CD14-positive monocyte (primary cell): ENCODE measurements at regions not wholly inside any gene's neighbourhood (a gene's known extent, or its start where the extent isn't known, plus 50 kb on each side); places are given as distances from the start of the nearest gene placed in this dataset.

Experiments
- DNase-seq, 3 donors: peaks; one replicate each; pipeline ENCODE4 v3.0.0-alpha.2; 2011 to 2022
- H2AFZ ChIP-seq: 2 replicates; pipeline ENCODE4 v1.6.0; 2012; ENCODE audit warnings: mild to moderate bottlenecking, low read depth, low read length, inconsistent platforms; ENCODE audit not compliant: insufficient read depth, poor library complexity, severe bottlenecking
- H3K27ac ChIP-seq, 2 donors: 1 replicate in 1 of 2; 2 replicates in 1 of 2; pipeline ENCODE4 v1.5.1; 2012 to 2013; ENCODE audit warnings: low read length in 2 of 2, control low read depth in 1 of 2, inconsistent platforms in 1 of 2, low read depth in 1 of 2, mild to moderate bottlenecking in 1 of 2
- H3K27me3 ChIP-seq, 2 donors: one replicate each; pipeline versions ENCODE4 v1.6.0 to v1.6.1; 2011 to 2013; ENCODE audit warnings: low read length in 2 of 2; ENCODE audit not compliant: control insufficient read depth in 2 of 2, insufficient read depth in 2 of 2
- H3K36me3 ChIP-seq, 2 donors: replicated peaks in 1 of 2; 1 replicate in 1 of 2; 2 replicates in 1 of 2; pipeline versions ENCODE4 v1.5.1 to v1.6.1; 2012 to 2013; ENCODE audit warnings: low read length in 2 of 2, control low read depth in 1 of 2, inconsistent platforms in 1 of 2, mild to moderate bottlenecking in 1 of 2; ENCODE audit not compliant: insufficient read depth in 2 of 2, control insufficient read depth in 1 of 2
- H3K4me1 ChIP-seq, 2 donors: 1 replicate in 1 of 2; 2 replicates in 1 of 2; pipeline versions ENCODE4 v1.5.1 to v1.6.1; 2012 to 2013; ENCODE audit warnings: low read length in 2 of 2, control low read depth in 1 of 2, inconsistent platforms in 1 of 2, mild to moderate bottlenecking in 1 of 2, moderate library complexity in 1 of 2; ENCODE audit not compliant: insufficient read depth in 2 of 2, control insufficient read depth in 1 of 2
- H3K4me2 ChIP-seq: replicated peaks from 2 replicates; pipeline ENCODE3; 2012; ENCODE audit warnings: low read length, moderate library complexity, mild to moderate bottlenecking; ENCODE audit not compliant: poor library complexity, severe bottlenecking; ENCODE audit errors: extremely low read depth
- H3K4me3 ChIP-seq, 3 experiments: fragments of 200-600 bp in 1 of 3; sonication (generic) in 1 of 3; replicated peaks in 1 of 3; 1 replicate in 2 of 3; 2 replicates in 1 of 3; pipeline ENCODE4 v1.5.1; 2011 to 2013; ENCODE audit warnings: low read length in 3 of 3, mild to moderate bottlenecking in 3 of 3, control low read depth in 2 of 3, low read depth in 2 of 3, inconsistent platforms in 1 of 3, moderate library complexity in 1 of 3
- H3K79me2 ChIP-seq: 2 replicates; pipeline ENCODE4 v1.6.0; 2012; ENCODE audit warnings: mild to moderate bottlenecking, control low read depth, inconsistent platforms, low read length, moderate library complexity; ENCODE audit not compliant: insufficient read depth
- H3K9ac ChIP-seq: 2 replicates; pipeline ENCODE4 v1.6.0; 2017; ENCODE audit warnings: low read length, mild to moderate bottlenecking; ENCODE audit not compliant: insufficient read depth, poor library complexity, severe bottlenecking
- H3K9me3 ChIP-seq, 2 donors: replicated peaks in 1 of 2; 1 replicate in 1 of 2; 2 replicates in 1 of 2; pipeline versions ENCODE4 v1.5.1 to v1.6.1; 2012 to 2013; ENCODE audit warnings: low read length in 2 of 2, control low read depth in 1 of 2; ENCODE audit not compliant: control insufficient read depth in 1 of 2, insufficient read depth in 1 of 2
- H4K20me1 ChIP-seq: 2 replicates; pipeline ENCODE4 v1.6.0; 2012; ENCODE audit warnings: mild to moderate bottlenecking, low read length, control low read depth, moderate library complexity; ENCODE audit not compliant: insufficient read depth
- H3K27ac Mint-ChIP-seq, 7 donors: one replicate each; pipeline ENCODE4 v1.8.0; 2020; ENCODE audit warnings: mild to moderate bottlenecking in 7 of 7, mixed read lengths in 7 of 7, moderate library complexity in 6 of 7, inconsistent platforms in 2 of 7
- H3K27me3 Mint-ChIP-seq, 3 donors: one replicate each; pipeline ENCODE4 v1.8.0; 2021 to 2022; ENCODE audit warnings: low read depth in 3 of 3, mild to moderate bottlenecking in 3 of 3, mixed read lengths in 3 of 3, moderate library complexity in 3 of 3, inconsistent platforms in 1 of 3
- H3K36me3 Mint-ChIP-seq, 2 donors: one replicate each; pipeline ENCODE4 v1.8.0; 2020; ENCODE audit warnings: mixed read lengths in 2 of 2, inconsistent platforms in 1 of 2, mild to moderate bottlenecking in 1 of 2
- H3K4me1 Mint-ChIP-seq: one replicate; pipeline ENCODE4 v1.8.0; 2020; ENCODE audit warnings: mild to moderate bottlenecking, mixed read lengths
- H3K4me3 Mint-ChIP-seq, 2 donors: one replicate each; pipeline ENCODE4 v1.8.0; 2020; ENCODE audit warnings: mild to moderate bottlenecking in 2 of 2, mixed read lengths in 2 of 2, moderate library complexity in 1 of 2
- H3K9me3 Mint-ChIP-seq, 7 donors: one replicate each; pipeline ENCODE4 v1.8.0; 2020 to 2022; ENCODE audit warnings: mixed read lengths in 7 of 7, mild to moderate bottlenecking in 6 of 7, moderate library complexity in 6 of 7, inconsistent platforms in 2 of 7
- CTCF ChIP-seq: fragments of 200-600 bp; IDR thresholded peaks from one replicate; pipeline ENCODE4 v1.8.0; 2022; ENCODE audit warnings: antibody characterized with exemption, mild to moderate bottlenecking
- WGBS: methylation state at CpG from one replicate; pipeline ENCODE4 v1.1.5; 2013; ENCODE audit warnings: missing lambda C conversion rate; ENCODE audit not compliant: insufficient coverage; 5-methylcytosine and 5-hydroxymethylcytosine counted together
- intact Hi-C, 2 donors: fragments of 100-400 bp; cut with micrococcal nuclease; formaldehyde crosslinking; loops; one replicate each; pipeline versions ENCODE4 v1.15.0 to v1.15.1; 2023

GRCh38 chr4:175422331-175422730 lies 389.7 kb downstream of the GPM6A start:
- TF ChIP-seq CTCF = no peak
- Mint-ChIP-seq H3K36me3 (no peaks in the 10 kb centered on the region), H3K4me3 (no peak overlapping the region), H3K4me1 (no peaks in the 10 kb centered on the region), H3K27me3 (peaks cover 0 to 1% (median 0%) of the 10 kb centered on the region in 3 donors), H3K27ac (no peak overlapping the region), H3K9me3 (peaks cover 2 to 8% (median 6%) of the 10 kb centered on the region in 7 donors)
- no peaks in the 10 kb centered on the region for H3K27me3 ChIP-seq
- no peaks in the 10 kb centered on the region for H4K20me1 ChIP-seq
- H2AFZ ChIP-seq = no peak overlapping the region
- H3K4me2 ChIP-seq = no peak overlapping the region
- H3K9ac ChIP-seq = no peak overlapping the region
- no peaks in the 10 kb centered on the region for H3K36me3 ChIP-seq
- no peaks in the 10 kb centered on the region for H3K4me1 ChIP-seq
- intact Hi-C loops = no loop called here
- DNase-seq = no peak
- no CpG with 5 or more reads among the region's 2 CpGs for whole genome bisulfite sequencing
- H3K9me3 ChIP-seq = peaks cover 0 to under 1% of the 10 kb centered on the region in 2 donors
- no peak overlapping the region for H3K4me3 ChIP-seq
- no peak overlapping the region for H3K27ac ChIP-seq
- no peaks in the 10 kb centered on the region for H3K79me2 ChIP-seq

- Histone ChIP-seq H3K4me1 (no peaks in the 10 kb centered on the region), H3K27ac (no peak overlapping the region), H4K20me1 (no peaks in the 10 kb centered on the region), H3K9me3 (peaks cover 0 to 8% of the 10 kb centered on the region in 2 donors), H3K4me2 (no peak overlapping the region), H3K9ac (no peak overlapping the region), H2AFZ (no peak overlapping the region), H3K4me3 (no peak overlapping the region), H3K79me2 (no peaks in the 10 kb centered on the region), H3K36me3 (no peaks in the 10 kb centered on the region), H3K27me3 (no peaks in the 10 kb centered on the region)
- Mint-ChIP-seq H3K9me3 (peaks cover 2 to 16% (median 10%) of the 10 kb centered on the region in 7 donors), H3K36me3 (no peaks in the 10 kb centered on the region), H3K4me1 (no peaks in the 10 kb centered on the region), H3K27ac (no peak overlapping the region), H3K4me3 (no peak overlapping the region), H3K27me3 (peaks cover 1 to 2% (median 1%) of the 10 kb centered on the region in 3 donors)
- TF ChIP-seq CTCF = no peak
- intact Hi-C loops = no loop called here
- 84% methylated on average over 4 of the region's 4 CpGs for WGBS
- DNase-seq = no peak
These were observed 388.0 kb downstream of the GPM6A start for GRCh38 chr4:175424111-175424510.
